ENCODE measurements at regions not wholly inside any gene's neighbourhood (a gene's known extent, or its start where the extent isn't known, plus 50 kb on each side); places are given as distances from the start of the nearest gene placed in this dataset.

- TF ChIP-seq CTCF (IDR thresholded peaks at IDR 0.05) (no peak), POLR2A (IDR thresholded peaks at IDR 0.05) (no peak), POLR2AphosphoS5 (IDR thresholded peaks at IDR 0.05) (no peak), EP300 (IDR thresholded peaks at IDR 0.05; ENCODE audit: low read depth) (no peak)
Measured at GRCh38 chr2:239460780-239461179, 60.0 kb upstream of the HDAC4 start.
